ENCODE measurements at regions not wholly inside any gene's neighbourhood (a gene's known extent, or its start where the extent isn't known, plus 50 kb on each side); places are given as distances from the start of the nearest gene placed in this dataset.

DNA sequence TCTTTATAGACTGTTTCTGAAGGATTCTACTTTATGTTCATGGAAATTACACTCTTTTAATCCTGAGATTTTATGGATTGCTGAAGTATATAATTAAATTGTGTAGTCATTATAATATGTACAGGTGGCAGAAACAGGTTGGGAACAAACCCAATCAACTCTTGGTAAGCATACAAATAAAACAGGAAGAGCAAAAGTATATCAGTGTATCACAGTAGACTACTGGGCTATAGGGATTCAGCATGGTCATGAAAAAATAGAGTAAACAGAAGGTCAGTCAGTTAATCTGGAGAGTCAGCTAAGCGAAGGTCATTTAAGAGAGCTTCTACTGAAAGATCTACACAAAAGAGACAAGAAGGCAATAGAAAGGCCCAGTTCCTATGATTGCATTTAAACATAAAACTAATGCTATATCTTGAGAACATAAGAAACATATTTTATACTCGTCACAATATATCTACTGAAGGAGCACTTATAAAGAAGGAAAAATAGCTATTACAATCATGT is 178.9 kb upstream of the ECI2 start:
- TF ChIP-seq CTCF (IDR thresholded peaks at IDR 0.05), result no peak
- H3K36me3 Mint-ChIP-seq (ENCODE audit: unreplicated experiment), result peaks cover 13% of the 10 kb centered on the region
- H3K27ac Mint-ChIP-seq (ENCODE audit: unreplicated experiment), result peak overlapping the region; percentile 97
- H3K9me3 Mint-ChIP-seq (ENCODE audit: unreplicated experiment), result peaks cover 32% of the 10 kb centered on the region
- DNase-seq (ENCODE audit: extremely low spot score, unreplicated experiment), result no peak
- no peaks in the 10 kb centered on the region for H3K27me3 Mint-ChIP-seq (ENCODE audit: unreplicated experiment)
- H3K4me1 Mint-ChIP-seq (ENCODE audit: unreplicated experiment), result peaks cover 43% of the 10 kb centered on the region
- no peak overlapping the region for H3K4me3 Mint-ChIP-seq (ENCODE audit: unreplicated experiment)

DNA sequence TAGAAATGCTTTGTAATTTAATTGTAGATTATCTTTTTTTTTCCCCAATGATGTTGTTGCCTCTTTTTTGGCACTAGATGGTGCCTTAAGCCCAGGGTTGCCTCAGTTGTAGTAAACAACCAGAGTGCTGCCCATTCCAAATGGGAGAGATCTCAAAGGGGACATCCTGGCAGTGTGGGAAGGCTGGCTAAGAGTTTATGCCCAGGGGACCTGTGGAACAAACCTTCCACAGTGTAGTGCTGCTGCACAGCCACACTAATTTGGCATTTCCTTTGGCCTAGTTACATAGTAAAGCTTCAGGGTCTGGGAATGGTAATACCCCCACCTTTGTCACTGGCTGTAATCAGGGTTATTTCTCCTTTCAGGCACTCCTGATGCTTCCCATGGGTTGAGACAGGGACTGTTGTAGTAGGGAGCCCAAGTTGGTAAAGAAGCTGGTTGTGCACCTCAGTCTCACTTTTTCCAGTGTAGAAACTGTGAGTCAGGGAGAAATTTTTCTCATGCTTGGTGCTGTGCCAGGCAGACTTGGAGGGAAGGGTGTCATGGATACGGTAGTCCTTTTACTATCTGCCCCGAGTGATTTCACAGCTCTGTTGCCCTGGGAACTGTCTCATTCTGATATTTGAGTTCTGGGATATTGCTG is 177.8 kb upstream of the ECI2 start:
- Mint-ChIP-seq H3K4me1 (ENCODE audit: unreplicated experiment) (peaks cover 36% of the 10 kb centered on the region), H3K27ac (ENCODE audit: unreplicated experiment) (peak overlapping the region; percentile 97), H3K36me3 (ENCODE audit: unreplicated experiment) (peaks cover 13% of the 10 kb centered on the region), H3K9me3 (ENCODE audit: unreplicated experiment) (peaks cover 32% of the 10 kb centered on the region), H3K4me3 (ENCODE audit: unreplicated experiment) (peak overlapping the region; percentile 62), H3K27me3 (ENCODE audit: unreplicated experiment) (no peaks in the 10 kb centered on the region)
- DNase-seq (ENCODE audit: extremely low spot score, unreplicated experiment), result peak; percentile 89
- TF ChIP-seq CTCF (IDR thresholded peaks at IDR 0.05), result peak; percentile 79

GRCh38 chr6:4311976-4312860 is 176.8 kb upstream of the ECI2 start:
- H3K27ac Mint-ChIP-seq (ENCODE audit: unreplicated experiment), result peak overlapping the region; percentile 97

GRCh38 chr6:4309540-4309939 is 174.2 kb upstream of the ECI2 start:
- H3K27ac Mint-ChIP-seq (ENCODE audit: unreplicated experiment), result no peak overlapping the region
- peaks cover 19% of the 10 kb centered on the region for H3K27me3 Mint-ChIP-seq (ENCODE audit: unreplicated experiment)
- TF ChIP-seq CTCF (IDR thresholded peaks at IDR 0.05), result no peak
- no peak overlapping the region for H3K4me3 Mint-ChIP-seq (ENCODE audit: unreplicated experiment)
- H3K36me3 Mint-ChIP-seq (ENCODE audit: unreplicated experiment), result peaks cover 13% of the 10 kb centered on the region
- H3K4me1 Mint-ChIP-seq (ENCODE audit: unreplicated experiment), result peaks cover 15% of the 10 kb centered on the region
- peaks cover 32% of the 10 kb centered on the region for H3K9me3 Mint-ChIP-seq (ENCODE audit: unreplicated experiment)
- DNase-seq (ENCODE audit: extremely low spot score, unreplicated experiment), result no peak

More at GRCh38 chr6:4311976-4312860, 176.8 kb upstream of the ECI2 start:
- H3K27me3 Mint-ChIP-seq (ENCODE audit: unreplicated experiment), result peaks cover 5% of the 10 kb centered on the region
- H3K4me3 Mint-ChIP-seq (ENCODE audit: unreplicated experiment), result no peak overlapping the region
- peaks cover 26% of the 10 kb centered on the region for H3K4me1 Mint-ChIP-seq (ENCODE audit: unreplicated experiment)
- TF ChIP-seq CTCF (IDR thresholded peaks at IDR 0.05), result no peak
- H3K9me3 Mint-ChIP-seq (ENCODE audit: unreplicated experiment), result peaks cover 32% of the 10 kb centered on the region
- H3K36me3 Mint-ChIP-seq (ENCODE audit: unreplicated experiment), result peaks cover 13% of the 10 kb centered on the region
- DNase-seq (ENCODE audit: extremely low spot score, unreplicated experiment), result no peak

DNA sequence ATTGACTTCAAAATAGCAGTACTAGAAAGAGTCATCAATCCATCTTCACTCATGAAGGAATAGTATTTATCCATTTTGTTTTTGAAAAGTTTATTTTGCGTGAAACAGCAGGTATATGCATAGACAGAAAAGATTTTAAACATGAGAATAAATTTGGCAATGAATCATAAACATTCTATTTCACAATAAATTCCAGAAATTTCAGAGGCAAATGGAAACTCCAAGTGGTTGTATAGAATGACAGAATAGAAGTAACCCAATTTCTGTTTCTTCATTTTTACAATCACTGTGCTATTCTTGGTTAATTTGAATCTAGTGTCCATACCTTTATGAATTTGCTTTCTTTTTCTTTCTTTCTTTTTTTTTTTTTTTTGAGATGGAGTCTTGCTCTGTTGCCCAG is 173.0 kb upstream of the ECI2 start:
- no peak overlapping the region for H3K4me3 Mint-ChIP-seq (ENCODE audit: unreplicated experiment)
- H3K36me3 Mint-ChIP-seq (ENCODE audit: unreplicated experiment), result peaks cover 13% of the 10 kb centered on the region
- DNase-seq (ENCODE audit: extremely low spot score, unreplicated experiment), result no peak
- H3K27ac Mint-ChIP-seq (ENCODE audit: unreplicated experiment), result no peak overlapping the region
- peaks cover 10% of the 10 kb centered on the region for H3K4me1 Mint-ChIP-seq (ENCODE audit: unreplicated experiment)
- H3K9me3 Mint-ChIP-seq (ENCODE audit: unreplicated experiment), result peaks cover 27% of the 10 kb centered on the region
- H3K27me3 Mint-ChIP-seq (ENCODE audit: unreplicated experiment), result peaks cover 25% of the 10 kb centered on the region
- no peak for TF ChIP-seq CTCF (IDR thresholded peaks at IDR 0.05)
